ENCODE measurements at regions not wholly inside any gene's neighbourhood (a gene's known extent, or its start where the extent isn't known, plus 50 kb on each side); places are given as distances from the start of the nearest gene placed in this dataset.

GRCh38 chr2:34215174-34215573 lies 616.1 kb upstream of the FAM98A start:
- Histone ChIP-seq H4K20me1 (replicated peaks in 1 of 2; ENCODE audit: control insufficient read depth in 1 of 2, insufficient read depth in 2 of 2, low read length in 2 of 2) (no peaks in the 10 kb centered on the region), H3K79me2 (ENCODE audit: control insufficient read depth in 1 of 2, insufficient read depth in 2 of 2, low read length in 2 of 2) (no peaks in the 10 kb centered on the region), H3K79me1 (ENCODE audit: low read depth, low read length) (no peaks in the 10 kb centered on the region), H3K4me1 (replicated peaks in 1 of 4; ENCODE audit: control insufficient read depth in 3 of 4, insufficient read depth in 4 of 4, low read length in 3 of 4) (no peaks in the 10 kb centered on the region), H3K4me2 (ENCODE audit: insufficient read depth in 1 of 2, low read depth in 2 of 2, low read length in 2 of 2) (no peak overlapping the region), H2BK5ac (ENCODE audit: low read depth, low read length) (no peak overlapping the region), H3K23ac (ENCODE audit: insufficient read length) (no peak overlapping the region), H4K91ac (replicated peaks; ENCODE audit: insufficient read length, low read length) (no peak overlapping the region), H3K23me2 (ENCODE audit: low read depth, low read length) (no peaks in the 10 kb centered on the region; the same call in 1 of the 2 replicates), H3K18ac (ENCODE audit: extremely low read depth, low read length) (no peak overlapping the region), H3K4me3 (ENCODE audit: extremely low read depth in 1 of 4, insufficient read depth in 2 of 4, low read depth in 3 of 4, low read length in 4 of 4) (no peak overlapping the region), H2BK20ac (ENCODE audit: low read length) (no peak overlapping the region), H2AK5ac (ENCODE audit: low read depth, low read length) (no peak overlapping the region), H3K56ac (replicated peaks; ENCODE audit: insufficient read length, low read depth, low read length) (no peak overlapping the region), H2BK12ac (ENCODE audit: low read depth, low read length) (no peak overlapping the region), H2AFZ (ENCODE audit: low read length) (peak overlapping the region; percentile 90), H3K9me3 (ENCODE audit: insufficient read depth in 2 of 2, low read depth in 1 of 2, low read length in 1 of 2) (peaks cover 3 to 14% of the 10 kb centered on the region in 2 experiments; a peak in 2 of 4 replicates), H3K14ac (ENCODE audit: insufficient read length) (no peak overlapping the region), H2BK120ac (replicated peaks; ENCODE audit: low read depth, low read length) (no peak overlapping the region), H3K27me3 (replicated peaks in 1 of 4; ENCODE audit: control insufficient read depth in 3 of 4, extremely low read depth in 1 of 4, insufficient read depth in 3 of 4, low read length in 3 of 4) (no peaks in the 10 kb centered on the region), H3K4ac (replicated peaks; ENCODE audit: insufficient read length, low read depth, low read length) (no peak overlapping the region), H2BK15ac (ENCODE audit: low read length) (no peak overlapping the region), H3K9ac (replicated peaks in 1 of 4; ENCODE audit: extremely low read depth in 1 of 4, low read depth in 3 of 4, low read length in 3 of 4) (no peak overlapping the region), H3K36me3 (ENCODE audit: control insufficient read depth in 2 of 4, insufficient read depth in 4 of 4, low read length in 3 of 4) (no peaks in the 10 kb centered on the region), H4K5ac (ENCODE audit: insufficient read length, low read depth, low read length) (no peak overlapping the region), H4K8ac (ENCODE audit: extremely low read depth, insufficient read depth, low read length) (no peak overlapping the region), H3K27ac (ENCODE audit: low read depth, low read length) (no peak overlapping the region)
- TF ChIP-seq CEBPB (IDR thresholded peaks at IDR 0.05; ENCODE audit: low read depth, low read length) (peak; percentile 42; the same call in 1 of the 2 replicates), ATF2 (IDR thresholded peaks at IDR 0.05; ENCODE audit: low read length) (no peak)
- 87% methylated on average over 4 of the region's 4 CpGs; no CpG with 5 or more reads in 1 of the 2 experiments for WGBS, 2 experiments (ENCODE audit: extremely low coverage in 1 of 2, insufficient coverage in 1 of 2, insufficient read length in 1 of 2, insufficient replicate concordance in 2 of 2, low coverage in 1 of 2, low lambda C conversion rate in 2 of 2, missing lambda C conversion rate in 1 of 2)
- FAIRE-seq (no peak), DNase-seq (ENCODE audit: low read depth in 1 of 2, low spot score in 2 of 2) (no peak)
- POLR2A ChIA-PET (ENCODE audit: partially characterized antibody), result no interaction called here
- CTCF ChIA-PET (ENCODE audit: partially characterized antibody), result no interaction called here

Data from H1 (cell line).